Tibial nerve (tissue), 4 donors: ENCODE measurements at regions not wholly inside any gene's neighbourhood (a gene's known extent, or its start where the extent isn't known, plus 50 kb on each side); places are given as distances from the start of the nearest gene placed in this dataset.

Experiments used
- DNase-seq, 2 donors: peaks; one replicate each; pipeline ENCODE4 v3.0.0-alpha.2; 2019; ENCODE audit warnings: low spot score in 2 of 2
- H3K27ac ChIP-seq, 4 donors: fragments of 200-600 bp; sonication (generic) in 3 of 4; one replicate each; pipeline ENCODE4 v1.5.1; 2017 to 2019; ENCODE audit warnings: mild to moderate bottlenecking in 1 of 4
- H3K27me3 ChIP-seq, 2 donors: fragments of 200-600 bp; sonication (generic) in 1 of 2; one replicate each; pipeline versions ENCODE4 v1.5.1 to v1.6.0; 2017 to 2019
- H3K36me3 ChIP-seq, 3 donors: fragments of 200-600 bp; sonication (generic); one replicate each; pipeline ENCODE4 v1.5.1; 2018 to 2019
- H3K4me1 ChIP-seq, 4 donors: fragments of 200-600 bp; sonication (generic) in 3 of 4; one replicate each; pipeline ENCODE4 v1.5.1; 2017 to 2019
- H3K4me3 ChIP-seq, 4 donors: fragments of 200-600 bp; sonication (generic) in 3 of 4; one replicate each; pipeline ENCODE4 v1.5.1; 2017 to 2019; ENCODE audit warnings: mild to moderate bottlenecking in 1 of 4, moderate library complexity in 1 of 4
- H3K9me3 ChIP-seq, 4 donors: fragments of 200-600 bp; sonication (generic) in 3 of 4; one replicate each; pipeline ENCODE4 v1.5.1; 2017 to 2019
- CTCF ChIP-seq, 5 experiments: fragments of 200-600 bp in 3 of 5; fragments of 450-650 bp in 2 of 5; sonication (generic) in 3 of 5; IDR thresholded peaks; one replicate each; pipeline ENCODE4 v1.5.1; 2016 to 2019; ENCODE audit warnings: antibody characterized with exemption in 5 of 5, mild to moderate bottlenecking in 3 of 5, moderate library complexity in 2 of 5
- EP300 ChIP-seq, 2 donors: sonication (generic); formaldehyde crosslinking; IDR thresholded peaks; one replicate each; pipeline ENCODE4 v1.6.1; 2017; ENCODE audit warnings: antibody characterized with exemption in 2 of 2, mild to moderate bottlenecking in 1 of 2
- POLR2A ChIP-seq, 2 donors: fragments of 450-650 bp; IDR thresholded peaks; one replicate each; pipeline ENCODE4 v1.6.1; 2017; ENCODE audit warnings: antibody characterized with exemption in 2 of 2, mild to moderate bottlenecking in 2 of 2, moderate library complexity in 2 of 2
- WGBS, 2 donors: methylation state at CpG; one replicate each; pipeline ENCODE4 v1.1.5; 2018; 5-methylcytosine and 5-hydroxymethylcytosine counted together

- peak; percentile 66 to 85 (median 74) for TF ChIP-seq CTCF (IDR thresholded peaks at IDR 0.05)
- TF ChIP-seq EP300 (IDR thresholded peaks at IDR 0.05) = no peak
- Histone ChIP-seq H3K36me3 (no peaks in the 10 kb centered on the region), H3K27ac (no peak overlapping the region), H3K27me3 (no peaks in the 10 kb centered on the region), H3K9me3 (no peaks in the 10 kb centered on the region), H3K4me3 (peak overlapping the region in 2 of 4 donors; percentile 5 to 36), H3K4me1 (peaks cover 0 to 12% (median 0%) of the 10 kb centered on the region in 4 donors)
- 16 to 20% methylated on average over 17 of the region's 17 CpGs for WGBS, 2 donors
- DNase-seq = peak; percentile 15 to 77
Measured at GRCh38 chr4:138090150-138090917, 151.8 kb downstream of the SLC7A11 start.

- peaks cover 0 to 12% (median 0%) of the 10 kb centered on the region in 4 donors for H3K4me1 ChIP-seq
- H3K27ac ChIP-seq = no peak overlapping the region
- TF ChIP-seq EP300 (IDR thresholded peaks at IDR 0.05) = no peak
- TF ChIP-seq POLR2A (IDR thresholded peaks at IDR 0.05) = no peak
- TF ChIP-seq CTCF (IDR thresholded peaks at IDR 0.05) = no peak
- 96 to 98% methylated on average over 66 of the region's 67 CpGs for WGBS, 2 donors
- H3K36me3 ChIP-seq = no peaks in the 10 kb centered on the region
- H3K9me3 ChIP-seq = no peaks in the 10 kb centered on the region
- no peak overlapping the region for H3K4me3 ChIP-seq
- DNase-seq = no peak
- no peaks in the 10 kb centered on the region for H3K27me3 ChIP-seq
Measured at GRCh38 chr4:138088449-138089208, 153.5 kb downstream of the SLC7A11 start.

GRCh38 chr4:138087066-138087719 is 155.0 kb downstream of the SLC7A11 start:
- 73% methylated on average over 4 of the region's 4 CpGs for WGBS, 2 donors
- H3K36me3 ChIP-seq = no peaks in the 10 kb centered on the region
- no peak for DNase-seq
- no peaks in the 10 kb centered on the region for H3K27me3 ChIP-seq
- H3K27ac ChIP-seq = no peak overlapping the region
- no peaks in the 10 kb centered on the region for H3K9me3 ChIP-seq
- H3K4me1 ChIP-seq = peaks cover 0 to 12% (median 0%) of the 10 kb centered on the region in 4 donors
- no peak overlapping the region for H3K4me3 ChIP-seq
- TF ChIP-seq EP300 (IDR thresholded peaks at IDR 0.05) (no peak), CTCF (IDR thresholded peaks at IDR 0.05) (no peak), POLR2A (IDR thresholded peaks at IDR 0.05) (no peak)

GRCh38 chr4:138086611-138087041 is 155.5 kb downstream of the SLC7A11 start:
- H3K4me3 ChIP-seq = no peak overlapping the region
- 15 to 17% methylated on average over 1 of the region's 1 CpG for WGBS, 2 donors
- H3K4me1 ChIP-seq = peaks cover 0 to 12% (median 0%) of the 10 kb centered on the region in 4 donors
- TF ChIP-seq EP300 (IDR thresholded peaks at IDR 0.05) = no peak
- TF ChIP-seq CTCF (IDR thresholded peaks at IDR 0.05) = no peak
- TF ChIP-seq POLR2A (IDR thresholded peaks at IDR 0.05) = no peak
- no peaks in the 10 kb centered on the region for H3K27me3 ChIP-seq
- DNase-seq = no peak
- H3K9me3 ChIP-seq = no peaks in the 10 kb centered on the region
- H3K27ac ChIP-seq = no peak overlapping the region
- no peaks in the 10 kb centered on the region for H3K36me3 ChIP-seq
